ENCODE measurements at regions not wholly inside any gene's neighbourhood (a gene's known extent, or its start where the extent isn't known, plus 50 kb on each side); places are given as distances from the start of the nearest gene placed in this dataset.

DNA sequence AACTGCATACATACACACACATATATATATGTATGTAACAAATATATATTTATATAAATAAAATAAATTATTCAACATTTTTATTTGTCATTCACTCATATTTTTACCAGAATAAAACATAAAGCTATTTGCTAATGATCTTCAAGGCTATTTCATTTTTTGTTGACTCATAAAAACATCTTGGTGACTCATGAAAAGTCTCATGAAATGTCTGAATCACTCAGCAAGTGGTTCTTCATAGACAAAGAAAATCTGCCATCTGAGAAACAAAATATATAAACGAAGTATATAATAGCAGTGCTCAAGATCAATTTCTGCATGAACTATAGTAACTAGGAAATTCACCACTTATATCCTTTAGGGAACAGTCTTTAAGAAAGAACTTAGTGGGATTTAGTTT, 764.8 kb upstream of the FAT3 start:
- no peak for DNase-seq (ENCODE audit: low spot score)

DNA sequence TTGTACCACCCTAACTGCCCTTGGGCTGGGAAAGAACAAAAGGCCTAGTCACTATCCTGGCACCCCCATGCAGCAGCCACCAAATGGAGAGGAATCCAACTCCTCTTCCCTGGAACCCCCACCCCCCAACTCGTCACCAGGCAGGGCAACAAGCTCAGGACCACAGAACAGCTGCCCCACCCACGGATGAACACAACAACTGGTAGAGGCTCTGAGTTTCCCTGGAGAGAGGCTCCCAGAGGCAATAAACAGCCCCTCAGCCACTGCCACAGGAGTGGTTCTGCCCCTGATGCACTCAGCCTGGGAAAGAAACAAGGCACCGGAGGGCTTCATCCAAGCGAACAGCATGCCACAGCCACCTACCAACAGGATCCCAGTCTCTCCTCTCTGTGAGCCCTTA, 778.4 kb upstream of the FAT3 start:
- no peak for DNase-seq (ENCODE audit: low spot score)

DNA sequence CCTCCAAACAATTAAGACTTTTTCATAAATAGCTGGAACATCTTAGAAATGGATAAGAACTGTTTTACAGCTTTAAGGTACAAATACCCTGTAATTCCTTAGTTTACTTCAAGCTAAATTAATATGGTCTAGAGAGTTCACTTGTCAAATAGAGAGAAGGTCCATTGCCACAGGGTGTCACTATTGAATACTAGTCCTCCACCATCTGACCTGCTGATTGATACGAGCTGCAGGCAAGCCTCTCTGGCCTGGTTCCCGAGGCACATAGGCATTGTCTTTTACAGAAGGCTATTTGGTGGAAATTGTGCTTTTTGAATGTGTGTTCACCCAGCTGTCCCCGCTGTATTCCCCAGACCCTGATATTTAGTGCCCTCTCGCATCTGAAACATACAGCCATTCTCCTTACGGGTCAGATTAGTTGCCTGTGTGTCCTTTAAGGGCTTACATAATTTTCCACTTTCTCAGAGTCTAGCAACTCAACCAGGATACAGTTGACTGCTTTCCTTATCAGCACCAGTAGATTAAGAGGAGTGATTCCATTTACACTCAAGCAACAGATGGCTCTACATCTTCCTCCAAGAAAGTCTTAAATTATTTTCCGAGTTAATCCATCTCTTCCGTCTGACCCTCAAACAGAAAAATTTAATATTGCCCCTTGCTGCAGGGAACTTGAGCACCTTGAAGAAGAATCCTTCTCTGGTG, 788.8 kb upstream of the FAT3 start:
- no peak for DNase-seq (ENCODE audit: low spot score)

DNA sequence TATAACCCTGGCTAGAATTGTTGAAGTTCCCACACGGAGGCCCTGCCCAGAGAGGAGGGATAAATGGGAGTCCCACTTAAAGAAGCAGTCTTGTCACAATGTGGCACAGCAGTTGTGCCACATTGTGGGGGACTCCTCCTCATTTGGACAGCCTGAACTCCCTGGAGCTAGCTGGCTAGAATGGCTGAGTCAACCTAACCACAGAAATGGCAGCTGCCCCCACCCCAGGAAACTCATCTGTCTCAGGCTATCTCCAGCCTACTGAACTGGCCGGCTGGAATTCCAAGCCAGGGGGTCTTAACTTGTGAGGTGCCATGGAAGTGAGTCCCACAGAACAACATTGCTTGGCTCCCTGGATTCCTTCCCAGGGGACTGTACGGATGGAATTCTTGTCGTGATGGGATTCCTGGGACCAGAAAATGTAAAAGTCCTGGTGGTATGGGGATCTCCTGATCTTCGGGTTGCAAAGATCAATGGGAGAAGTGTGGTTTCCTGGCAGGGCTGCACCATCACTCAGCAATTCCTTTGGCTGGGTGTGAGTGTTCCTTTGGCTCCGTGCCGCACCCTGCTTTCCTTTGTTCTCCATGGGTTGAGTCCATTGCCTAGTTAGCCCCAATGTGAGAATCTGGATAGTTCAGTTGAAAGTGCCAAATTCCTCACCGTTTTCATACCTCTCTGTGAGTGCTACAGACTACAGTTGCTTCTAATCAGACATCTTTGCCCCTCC, 791.2 kb upstream of the FAT3 start:
- DNase-seq (ENCODE audit: low spot score) = no peak

DNA sequence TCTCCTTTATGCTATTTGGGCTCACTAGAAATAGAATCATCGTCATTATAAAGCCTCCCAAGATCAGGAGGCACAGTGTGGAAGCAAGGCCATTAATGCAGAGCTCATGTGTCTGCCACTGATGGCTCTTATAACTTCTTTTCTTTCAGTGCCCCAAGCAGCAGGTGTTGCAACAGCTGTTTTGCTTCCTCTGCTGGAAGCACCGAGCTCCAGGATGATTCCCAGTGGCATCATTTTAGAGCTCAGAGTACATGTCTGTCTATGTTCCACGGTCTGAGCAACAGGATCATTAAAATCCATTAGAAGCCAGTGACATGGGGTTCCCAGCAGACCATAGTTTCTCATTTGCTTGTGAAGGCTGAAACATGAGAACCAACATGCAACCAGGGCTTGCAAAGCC, 803.0 kb upstream of the FAT3 start:
- DNase-seq (ENCODE audit: low spot score) = no peak

DNA sequence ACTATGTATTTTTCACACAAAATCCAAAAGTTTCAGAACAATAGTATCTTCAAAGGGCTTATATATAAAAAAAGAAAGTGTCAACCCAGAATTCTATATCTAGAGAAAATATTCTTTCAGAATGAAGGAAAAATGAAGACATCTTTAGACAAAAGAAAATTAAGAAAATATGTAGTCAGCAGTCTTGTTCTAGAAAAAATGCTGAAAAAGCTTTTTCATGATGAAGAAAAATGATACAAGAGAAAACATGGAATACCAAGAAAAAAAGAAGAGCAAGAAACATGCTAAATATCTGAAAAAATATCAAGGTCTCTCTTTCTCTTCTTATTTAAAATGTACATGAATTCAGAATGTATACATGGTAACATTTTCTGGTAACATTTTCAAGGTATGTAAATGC, 816.8 kb upstream of the FAT3 start:
- no peak for DNase-seq (ENCODE audit: low spot score)

DNA sequence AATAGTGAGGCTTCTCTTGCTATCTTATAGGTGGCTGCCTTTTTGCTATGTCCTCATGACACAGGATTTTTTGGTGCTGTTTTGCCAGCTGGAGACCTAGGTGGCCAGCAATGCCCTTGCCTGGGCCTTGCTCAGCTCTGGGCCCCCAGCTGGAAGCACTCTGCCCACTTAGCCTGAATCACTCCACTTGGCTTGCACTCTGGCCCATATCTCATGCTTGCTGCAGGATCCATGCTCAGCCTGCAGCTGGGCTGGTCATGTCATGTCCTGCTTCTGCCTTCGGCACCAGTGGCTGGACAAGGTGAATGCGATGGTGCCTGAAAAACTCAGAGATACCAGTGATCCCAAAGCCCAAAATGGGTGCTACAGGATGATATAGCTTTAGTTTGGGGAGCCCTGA, 818.6 kb upstream of the FAT3 start:
- no peak for DNase-seq (ENCODE audit: low spot score)

DNA sequence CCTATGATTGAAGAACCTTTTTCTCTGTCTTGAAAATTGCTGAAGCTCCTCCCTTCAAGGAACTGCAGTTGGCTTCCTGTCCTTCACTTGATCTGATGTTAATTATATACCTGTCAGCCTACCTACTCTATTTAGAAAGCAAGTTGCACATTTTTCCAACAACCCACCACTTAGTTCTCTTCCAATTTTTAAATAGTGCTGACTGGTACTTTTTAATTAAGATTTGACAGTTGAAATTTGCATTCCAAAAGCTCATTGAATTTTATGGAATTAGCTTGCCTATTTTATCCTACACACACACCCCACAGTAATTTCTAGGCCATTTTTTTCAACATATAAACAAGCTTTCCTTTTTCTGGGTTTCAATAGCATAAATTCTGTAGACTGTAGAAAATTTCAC, 820.3 kb upstream of the FAT3 start:
- DNase-seq (ENCODE audit: low spot score) = no peak

DNA sequence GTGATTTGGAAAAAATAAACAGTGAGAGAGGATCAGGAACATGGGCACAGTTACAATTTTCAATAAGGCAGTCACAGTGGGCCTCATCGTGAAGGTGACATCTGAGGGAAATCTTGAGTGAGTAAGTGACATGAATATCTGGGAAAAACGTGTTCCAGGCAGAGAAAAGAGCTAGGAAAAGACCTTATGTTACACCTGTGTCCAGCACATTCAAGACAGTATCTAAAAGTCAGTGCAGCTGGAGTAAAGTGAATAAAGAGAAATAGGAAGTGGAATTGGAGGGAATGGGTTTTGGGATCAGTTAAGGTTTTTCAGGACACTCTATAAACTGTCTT, 827.5 kb upstream of the FAT3 start:
- no peak for DNase-seq (ENCODE audit: low spot score)

DNA sequence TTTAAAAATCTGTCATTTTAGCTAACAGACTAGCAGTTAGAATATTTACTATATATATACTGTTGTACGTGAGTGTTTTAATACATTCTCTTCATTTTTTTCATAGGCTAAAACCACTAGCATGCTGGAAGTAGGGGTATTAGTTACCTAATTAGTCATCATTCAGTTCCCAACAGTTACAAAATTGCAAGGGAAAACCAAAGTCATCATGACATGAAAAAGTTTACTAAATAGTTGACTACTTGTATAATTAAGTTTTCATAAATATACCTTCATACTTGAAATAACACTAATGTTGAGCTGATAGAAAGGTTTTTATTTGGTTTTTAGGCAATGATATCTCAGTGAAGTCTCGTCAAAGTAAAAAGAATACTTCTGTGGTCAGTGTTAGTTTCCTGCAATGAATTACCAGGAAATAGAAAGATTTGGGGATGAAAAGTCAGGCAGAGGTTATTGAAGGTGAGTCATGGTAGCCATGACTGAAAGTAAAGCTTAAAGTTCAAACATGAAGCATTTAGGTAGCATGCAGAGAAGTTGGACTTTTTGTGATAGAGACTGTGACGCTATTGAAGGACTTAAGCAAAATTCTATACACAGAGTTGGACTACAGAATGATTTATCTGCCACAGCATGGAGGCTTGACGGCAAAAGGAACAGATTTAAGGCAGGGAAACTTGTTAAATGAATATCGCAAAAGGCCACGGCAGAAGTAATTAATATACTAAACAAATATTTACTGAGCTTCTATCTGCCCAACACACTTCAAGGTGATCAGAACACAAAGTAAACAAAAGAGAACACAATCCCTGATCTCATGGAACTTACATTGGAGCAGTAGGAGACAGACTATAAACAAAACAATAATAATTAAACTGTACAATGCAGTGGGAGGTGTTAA, 828.1 kb upstream of the FAT3 start:
- DNase-seq (ENCODE audit: low spot score) = no peak

DNA sequence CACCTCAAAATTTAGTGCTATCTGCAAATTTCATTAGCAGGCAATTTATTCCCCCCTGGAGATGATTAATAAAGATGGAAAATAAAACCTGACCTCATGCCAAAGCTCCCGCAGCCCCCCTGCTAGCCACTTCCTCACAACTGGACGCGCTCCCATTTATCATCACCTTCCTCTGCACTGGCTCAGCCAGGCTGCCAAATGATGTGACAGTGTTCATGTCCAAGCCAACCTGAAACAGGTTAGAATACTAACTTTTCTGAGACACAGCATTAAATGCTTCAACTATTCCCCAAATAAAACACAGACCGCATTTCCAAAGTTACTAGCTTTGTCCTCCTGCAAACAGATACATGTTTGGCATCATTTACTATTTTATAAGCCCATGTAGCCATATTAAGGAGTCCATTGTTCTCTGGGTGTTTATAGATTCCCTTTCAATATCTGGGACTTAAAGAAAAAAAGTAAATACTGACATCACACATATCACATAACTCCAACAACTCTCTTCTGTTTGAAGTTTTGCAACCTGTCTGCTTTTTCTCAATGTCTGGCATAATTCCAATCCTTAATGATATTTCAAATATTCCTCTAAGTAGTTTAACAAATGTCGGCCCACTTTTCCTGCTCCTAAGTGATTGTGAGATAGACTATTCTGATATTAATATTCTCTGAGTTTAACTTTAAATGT, 829.7 kb upstream of the FAT3 start:
- DNase-seq (ENCODE audit: low spot score) = no peak

DNA sequence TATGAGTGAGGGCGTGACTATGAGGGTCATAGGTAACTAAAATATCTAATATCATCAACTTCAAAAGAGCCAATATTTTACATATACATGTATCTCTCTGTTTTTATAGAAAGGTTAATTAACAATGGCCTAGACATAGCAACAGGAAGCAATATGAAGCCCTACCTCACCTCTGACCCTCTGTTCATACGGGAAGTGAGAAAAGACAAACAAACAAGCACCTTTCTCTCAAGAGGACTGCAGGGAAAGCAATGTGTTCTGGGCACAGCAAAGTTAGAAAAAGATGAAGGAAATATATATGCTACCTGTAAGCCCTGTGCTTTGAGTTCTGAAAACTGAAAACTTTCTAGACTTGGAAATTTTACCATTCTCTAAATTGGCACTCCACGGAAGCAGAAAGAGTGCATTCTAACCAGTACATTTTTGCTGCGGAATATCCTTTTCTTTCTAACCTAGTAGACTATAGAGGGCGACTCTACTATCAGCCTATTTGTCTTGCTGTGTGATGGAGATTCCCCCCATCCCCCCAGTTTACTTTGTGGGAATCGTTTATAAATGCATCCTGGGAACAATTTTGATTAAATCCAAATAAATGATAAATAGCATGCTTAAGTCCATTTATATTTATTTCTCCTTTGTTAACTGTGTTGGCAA, 830.4 kb upstream of the FAT3 start:
- no peak for DNase-seq (ENCODE audit: low spot score)

DNA sequence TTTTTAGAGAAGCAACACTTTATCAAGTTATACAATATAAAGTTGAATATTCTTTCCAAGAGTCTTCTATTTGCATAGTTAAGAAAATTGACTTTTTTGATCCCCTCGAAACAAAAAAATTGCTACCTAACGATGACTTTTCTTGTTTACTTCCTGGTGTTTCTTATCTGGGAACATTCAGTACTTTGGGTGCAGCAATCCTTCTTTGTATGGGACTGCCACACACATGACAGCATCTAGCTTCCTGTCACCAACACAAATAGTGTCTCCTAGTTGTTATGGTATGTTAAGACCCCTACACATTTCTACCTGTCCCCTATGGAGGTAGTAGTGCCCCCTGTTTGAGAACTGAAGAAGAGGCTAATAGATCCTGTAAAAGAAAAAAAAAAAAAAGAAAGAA, 841.7 kb upstream of the FAT3 start:
- no peak for DNase-seq (ENCODE audit: low spot score)

DNA sequence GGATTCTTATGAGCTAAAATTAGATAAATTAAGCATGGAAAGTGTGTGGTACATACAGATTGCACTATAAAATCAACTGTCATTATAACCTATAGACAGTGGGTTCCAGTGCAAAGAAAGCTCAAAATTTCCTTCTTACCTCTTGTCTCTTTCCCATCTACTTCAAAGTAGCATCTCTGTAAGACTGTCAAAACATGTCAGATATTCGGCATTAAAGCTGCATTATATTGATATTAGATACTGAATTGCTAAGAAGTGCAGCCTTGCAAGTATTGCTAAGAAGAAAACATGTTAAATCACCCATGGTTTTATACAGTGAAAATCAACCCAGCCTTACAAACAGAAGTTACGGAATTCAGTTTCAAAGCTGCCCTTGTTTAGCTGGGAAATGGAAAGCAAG, 849.8 kb upstream of the FAT3 start:
- no peak for DNase-seq (ENCODE audit: low spot score)

DNA sequence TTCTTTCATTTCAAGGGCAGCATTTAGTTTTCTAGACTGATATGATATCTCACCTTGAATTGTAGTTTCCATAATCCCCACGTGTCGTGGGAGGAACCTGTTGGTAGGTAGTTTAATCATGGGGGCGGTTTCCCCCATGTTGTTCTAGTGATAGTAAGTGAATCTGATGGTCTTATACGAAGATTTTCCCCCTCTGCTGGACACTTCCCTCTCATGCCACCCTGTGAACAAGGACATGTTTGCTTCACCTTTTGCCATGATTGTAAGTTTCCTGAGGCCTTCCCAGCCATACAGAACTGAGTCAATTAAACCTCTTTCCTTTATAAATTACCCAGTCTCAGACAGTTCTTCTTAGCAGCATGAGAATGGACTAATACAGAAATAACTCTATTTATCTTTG, 851.1 kb upstream of the FAT3 start:
- no peak for DNase-seq (ENCODE audit: low spot score)

DNA sequence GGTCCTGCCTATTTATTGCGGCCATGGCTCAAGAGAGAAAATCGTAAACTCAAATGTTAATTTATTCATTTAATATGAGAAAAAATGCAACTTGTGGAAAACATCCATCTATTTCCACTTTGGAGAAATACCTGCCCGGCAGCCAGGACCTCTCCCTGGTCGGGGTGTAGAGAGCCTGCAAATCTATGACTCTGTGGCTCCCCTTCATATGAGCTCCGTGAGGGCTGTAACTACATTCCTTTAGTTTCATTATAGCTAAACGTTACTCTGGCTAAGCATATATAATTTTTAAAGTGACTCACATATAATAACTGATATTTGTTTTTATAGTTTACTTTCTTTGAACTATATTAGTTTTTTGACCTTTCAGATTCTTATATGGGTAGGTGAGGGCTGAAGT, 857.8 kb upstream of the FAT3 start:
- DNase-seq (ENCODE audit: low spot score) = no peak

DNA sequence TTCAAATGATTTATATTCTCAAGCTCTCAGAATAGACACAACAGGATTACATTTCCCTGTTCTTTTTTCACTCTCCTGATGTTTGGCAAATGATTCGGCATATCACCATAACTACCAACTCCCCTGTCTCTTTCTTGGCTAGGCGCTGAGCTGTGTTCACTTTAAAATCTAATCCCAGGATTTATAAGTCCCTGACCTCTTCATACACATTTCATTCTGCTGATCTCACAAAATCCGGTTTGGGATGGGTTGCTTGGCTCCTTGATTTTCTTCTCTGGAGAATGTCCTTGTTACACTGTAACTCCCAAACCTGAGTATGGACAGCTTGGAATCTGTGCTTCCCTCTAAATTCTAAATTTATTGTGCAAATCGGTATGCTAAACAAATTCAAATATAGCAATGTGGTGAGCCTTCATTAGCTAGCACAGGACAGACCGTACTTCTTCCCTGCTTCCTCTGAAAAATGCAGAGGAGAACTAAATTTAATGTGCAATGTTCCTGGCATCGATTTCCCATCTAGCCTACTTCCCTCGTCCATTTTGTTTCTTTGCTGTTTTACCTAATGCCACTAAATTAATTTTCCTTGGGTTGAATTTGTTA, 858.5 kb upstream of the FAT3 start:
- no peak for DNase-seq (ENCODE audit: low spot score)

DNA sequence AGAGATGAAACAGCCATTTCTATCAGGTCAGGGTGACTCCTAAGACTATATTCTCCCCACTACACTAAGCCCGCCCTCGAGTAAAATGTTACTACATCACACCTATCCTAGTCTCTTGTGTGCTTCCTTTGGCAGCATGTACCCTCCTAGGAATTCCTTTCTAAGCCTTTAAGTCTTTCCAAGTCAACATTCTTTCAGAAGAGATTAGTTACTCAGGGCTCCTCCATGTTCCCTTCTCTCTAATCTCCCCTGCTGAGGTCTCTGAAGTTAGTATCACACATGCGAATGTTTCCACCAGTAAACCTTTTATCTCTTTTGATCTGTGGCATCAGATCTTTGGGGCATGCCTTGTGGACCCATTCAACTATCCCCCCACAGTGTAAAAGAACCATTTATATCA, 873.7 kb upstream of the FAT3 start:
- no peak for DNase-seq (ENCODE audit: low spot score)

DNA sequence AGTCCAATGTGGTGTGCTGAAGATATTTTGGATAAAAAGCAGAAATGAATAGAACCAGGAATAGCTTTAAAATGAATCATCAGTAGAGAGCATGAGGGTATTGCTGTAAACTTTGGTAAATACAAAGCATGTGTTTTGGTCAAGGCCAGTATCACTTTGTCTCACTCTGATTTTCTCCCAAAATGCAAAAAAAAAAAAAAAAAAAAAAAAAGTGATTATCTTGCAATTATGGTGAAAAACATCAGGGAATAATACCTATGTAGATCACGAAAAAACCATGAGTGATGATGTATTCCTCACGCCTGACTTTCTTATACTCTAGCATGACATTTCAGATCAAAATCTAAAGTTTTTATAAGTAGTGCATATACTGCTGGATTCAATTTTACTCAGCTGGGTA, 897.9 kb upstream of the FAT3 start:
- no peak for DNase-seq (ENCODE audit: low spot score)

DNA sequence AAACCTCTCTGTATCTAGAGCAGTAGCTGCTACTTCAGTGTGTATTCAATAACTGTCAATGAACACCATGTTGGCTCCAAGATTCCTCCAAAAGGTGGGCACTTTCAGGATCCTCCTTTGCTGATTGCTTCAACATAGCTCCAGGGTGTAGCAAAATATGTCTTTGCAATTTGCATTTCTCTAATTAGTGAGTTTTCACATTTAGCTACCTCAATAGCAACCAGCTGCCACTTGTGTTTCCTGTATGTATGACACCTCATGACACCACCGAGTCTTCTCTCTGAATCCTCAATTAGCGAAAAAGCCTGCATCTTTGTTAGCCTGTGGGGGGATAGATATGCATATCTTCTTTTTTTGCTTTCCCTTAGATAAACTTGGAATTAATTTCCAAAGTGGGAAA, 898.3 kb upstream of the FAT3 start:
- DNase-seq (ENCODE audit: low spot score) = no peak

DNA sequence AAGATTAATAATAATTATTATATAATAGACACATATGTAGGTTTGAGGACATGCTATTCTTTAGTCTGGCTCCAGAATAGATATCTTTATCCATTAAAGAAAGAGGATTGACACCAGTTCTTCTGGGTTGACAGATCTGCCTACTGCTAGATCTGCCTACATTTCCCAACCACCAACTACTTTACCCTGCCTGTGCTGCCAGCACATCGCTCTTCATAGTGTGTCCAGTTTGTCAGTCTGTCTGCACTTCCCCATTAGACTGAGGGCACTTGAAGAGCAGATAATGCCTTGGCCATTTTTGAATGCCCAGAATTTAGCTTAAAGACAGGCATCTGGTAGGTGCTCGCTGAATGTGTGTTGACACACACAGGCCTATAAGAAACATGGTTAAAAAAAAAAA, 910.1 kb upstream of the FAT3 start:
- DNase-seq (ENCODE audit: low spot score) = no peak

DNA sequence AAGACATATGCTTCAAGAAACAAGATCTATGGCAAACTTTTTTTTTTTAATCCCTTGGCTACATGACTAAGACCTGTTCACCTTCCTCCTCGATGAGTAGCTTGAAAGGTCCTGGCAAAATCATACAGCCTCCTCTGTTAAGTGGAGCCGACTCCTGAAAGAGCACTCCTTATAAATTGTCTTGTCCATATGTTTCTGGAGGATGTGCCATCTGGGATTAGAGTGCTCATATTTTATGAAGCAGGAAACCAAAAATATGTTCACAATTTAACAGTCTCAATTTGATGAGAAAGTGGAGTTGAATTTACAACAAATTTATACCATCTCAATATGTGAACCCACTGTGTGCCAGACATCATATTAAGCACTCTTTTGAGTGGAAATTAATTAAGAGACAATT, 912.1 kb upstream of the FAT3 start:
- DNase-seq (ENCODE audit: low spot score) = no peak
